ENCODE measurements at regions not wholly inside any gene's neighbourhood (a gene's known extent, or its start where the extent isn't known, plus 50 kb on each side); places are given as distances from the start of the nearest gene placed in this dataset.

- Mint-ChIP-seq H3K4me1 (ENCODE audit: unreplicated experiment) (peaks cover 2% of the 10 kb centered on the region), H3K36me3 (ENCODE audit: unreplicated experiment) (no peaks in the 10 kb centered on the region), H3K27ac (ENCODE audit: unreplicated experiment) (no peak overlapping the region), H3K27me3 (ENCODE audit: unreplicated experiment) (peaks cover 5% of the 10 kb centered on the region), H3K9me3 (ENCODE audit: unreplicated experiment) (no peaks in the 10 kb centered on the region), H3K4me3 (ENCODE audit: unreplicated experiment) (no peak overlapping the region)
- TF ChIP-seq CTCF (IDR thresholded peaks at IDR 0.05) = no peak
- DNase-seq (ENCODE audit: extremely low spot score, unreplicated experiment) = no peak
These were observed 1329.7 kb upstream of the SLC39A10 start for GRCh38 chr2:194327196-194327888.

- no peak overlapping the region for H3K4me3 Mint-ChIP-seq (ENCODE audit: unreplicated experiment)
- H3K27me3 Mint-ChIP-seq (ENCODE audit: unreplicated experiment) = peaks cover 5% of the 10 kb centered on the region
- H3K9me3 Mint-ChIP-seq (ENCODE audit: unreplicated experiment) = no peaks in the 10 kb centered on the region
- H3K27ac Mint-ChIP-seq (ENCODE audit: unreplicated experiment) = no peak overlapping the region
- TF ChIP-seq CTCF (IDR thresholded peaks at IDR 0.05) = no peak
- no peaks in the 10 kb centered on the region for H3K4me1 Mint-ChIP-seq (ENCODE audit: unreplicated experiment)
- H3K36me3 Mint-ChIP-seq (ENCODE audit: unreplicated experiment) = no peaks in the 10 kb centered on the region
- no peak for DNase-seq (ENCODE audit: extremely low spot score, unreplicated experiment)
These were observed 1333.3 kb upstream of the SLC39A10 start for GRCh38 chr2:194323740-194324139.

- DNase-seq (ENCODE audit: extremely low spot score, unreplicated experiment) = no peak
- H3K4me1 Mint-ChIP-seq (ENCODE audit: unreplicated experiment) = no peaks in the 10 kb centered on the region
- no peak overlapping the region for H3K27ac Mint-ChIP-seq (ENCODE audit: unreplicated experiment)
- H3K9me3 Mint-ChIP-seq (ENCODE audit: unreplicated experiment) = no peaks in the 10 kb centered on the region
- TF ChIP-seq CTCF (IDR thresholded peaks at IDR 0.05) = no peak
- peaks cover 4% of the 10 kb centered on the region for H3K27me3 Mint-ChIP-seq (ENCODE audit: unreplicated experiment)
- H3K36me3 Mint-ChIP-seq (ENCODE audit: unreplicated experiment) = no peaks in the 10 kb centered on the region
- no peak overlapping the region for H3K4me3 Mint-ChIP-seq (ENCODE audit: unreplicated experiment)
These were observed 1336.5 kb upstream of the SLC39A10 start for GRCh38 chr2:194320520-194320919.

GRCh38 chr2:194319222-194319992 is 1337.6 kb upstream of the SLC39A10 start:
- Mint-ChIP-seq H3K4me1 (ENCODE audit: unreplicated experiment) (no peaks in the 10 kb centered on the region), H3K36me3 (ENCODE audit: unreplicated experiment) (no peaks in the 10 kb centered on the region), H3K4me3 (ENCODE audit: unreplicated experiment) (no peak overlapping the region), H3K27me3 (ENCODE audit: unreplicated experiment) (peaks cover 7% of the 10 kb centered on the region), H3K27ac (ENCODE audit: unreplicated experiment) (no peak overlapping the region), H3K9me3 (ENCODE audit: unreplicated experiment) (no peaks in the 10 kb centered on the region)
- peak; percentile 6 for TF ChIP-seq CTCF (IDR thresholded peaks at IDR 0.05)
- no peak for DNase-seq (ENCODE audit: extremely low spot score, unreplicated experiment)

GRCh38 chr2:194314042-194314441 is 1343.0 kb upstream of the SLC39A10 start:
- DNase-seq (ENCODE audit: extremely low spot score, unreplicated experiment) = no peak
- no peak for TF ChIP-seq CTCF (IDR thresholded peaks at IDR 0.05)
- no peaks in the 10 kb centered on the region for H3K9me3 Mint-ChIP-seq (ENCODE audit: unreplicated experiment)
- peaks cover 17% of the 10 kb centered on the region for H3K27me3 Mint-ChIP-seq (ENCODE audit: unreplicated experiment)
- H3K27ac Mint-ChIP-seq (ENCODE audit: unreplicated experiment) = no peak overlapping the region
- H3K4me1 Mint-ChIP-seq (ENCODE audit: unreplicated experiment) = no peaks in the 10 kb centered on the region
- H3K36me3 Mint-ChIP-seq (ENCODE audit: unreplicated experiment) = no peaks in the 10 kb centered on the region
- no peak overlapping the region for H3K4me3 Mint-ChIP-seq (ENCODE audit: unreplicated experiment)

All from osteocyte (in vitro differentiated cells).